ENCODE measurements at regions not wholly inside any gene's neighbourhood (a gene's known extent, or its start where the extent isn't known, plus 50 kb on each side); places are given as distances from the start of the nearest gene placed in this dataset.

DNA sequence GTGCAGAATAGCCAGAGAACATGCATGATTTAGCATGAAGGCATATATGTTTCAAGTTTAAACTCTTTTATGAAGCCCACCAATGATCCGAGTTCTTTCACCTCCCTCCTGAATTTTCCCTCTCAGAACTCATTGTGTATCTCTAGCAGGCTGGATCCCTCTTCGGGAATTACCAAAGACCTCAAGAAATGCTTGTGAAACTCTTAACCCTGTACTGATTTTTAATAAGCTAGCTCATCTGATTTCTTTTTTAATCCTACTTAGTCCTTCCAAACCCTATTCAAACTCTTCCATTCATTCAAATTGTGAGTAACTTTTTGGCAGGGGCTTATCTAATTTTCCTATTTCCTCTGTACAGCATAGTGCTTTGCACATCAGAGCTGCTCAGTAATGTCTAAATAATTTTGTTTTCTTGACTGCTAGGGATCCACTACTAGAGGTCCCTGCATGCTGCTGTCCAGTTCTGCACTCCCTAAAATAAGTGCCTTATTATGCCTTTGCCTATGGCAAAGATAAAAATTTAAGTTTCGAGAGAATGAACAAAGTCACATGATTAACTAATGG lies 723.8 kb downstream of the CDH11 start:
- Histone ChIP-seq H3K79me2 (ENCODE audit: insufficient read depth, low read length) (no peaks in the 10 kb centered on the region), H3K4ac (ENCODE audit: low read depth, low read length) (no peak overlapping the region), H2BK20ac (ENCODE audit: low read depth, low read length, poor library complexity, severe bottlenecking) (no peak overlapping the region), H2BK12ac (ENCODE audit: insufficient read length, low read depth, low read length) (no peak overlapping the region), H3K14ac (ENCODE audit: insufficient read depth, low read length) (no peak overlapping the region), H2AK5ac (ENCODE audit: insufficient read length, low read length) (no peak overlapping the region), H3K9me3 (ENCODE audit: control insufficient read depth, low read depth, low read length) (no peaks in the 10 kb centered on the region), H4K8ac (replicated peaks; ENCODE audit: insufficient read length, low read depth, low read length) (no peak overlapping the region), H3K27ac (ENCODE audit: insufficient read length, low read depth, low read length) (no peak overlapping the region), H3K56ac (ENCODE audit: insufficient read length, low read depth, low read length) (no peak overlapping the region), H2BK15ac (ENCODE audit: low read depth, low read length) (no peak overlapping the region), H4K5ac (ENCODE audit: insufficient read length, low read depth, low read length) (no peak overlapping the region), H3K23me2 (ENCODE audit: insufficient read length, low read depth, low read length, poor library complexity, severe bottlenecking) (no peaks in the 10 kb centered on the region), H3T11ph (ENCODE audit: low read length) (no peak overlapping the region), H2AFZ (ENCODE audit: low read length) (no peak overlapping the region), H3K27me3 (ENCODE audit: insufficient read depth, low read length) (no peaks in the 10 kb centered on the region), H3K4me1 (ENCODE audit: insufficient read depth, low read length) (no peaks in the 10 kb centered on the region), H4K91ac (ENCODE audit: insufficient read length, low read depth, low read length) (no peak overlapping the region), H2BK120ac (ENCODE audit: low read depth, low read length, poor library complexity, severe bottlenecking) (no peak overlapping the region), H3K79me1 (ENCODE audit: insufficient read depth, low read depth, low read length, poor library complexity, severe bottlenecking) (no peaks in the 10 kb centered on the region), H3K9ac (ENCODE audit: extremely low read depth, insufficient read length, low read length) (no peak overlapping the region), H3K4me2 (ENCODE audit: insufficient read depth, insufficient read length, low read length) (no peak overlapping the region), H3K18ac (ENCODE audit: insufficient read length, low read depth, low read length) (no peak overlapping the region), H4K20me1 (ENCODE audit: control insufficient read depth, insufficient read depth, insufficient read length) (no peaks in the 10 kb centered on the region), H2BK5ac (ENCODE audit: insufficient read length, low read length) (no peak overlapping the region), H3K23ac (ENCODE audit: insufficient read length, low read depth, low read length) (no peak overlapping the region)
- DNase-seq, result no peak
- Mint-ChIP-seq H3K4me1 (no peaks in the 10 kb centered on the region), H3K27me3 (ENCODE audit: low read depth) (no peaks in the 10 kb centered on the region), H3K4me3 (no peak overlapping the region), H3K9me3 (peaks cover 0 to 4% of the 10 kb centered on the region in 2 experiments; a peak in 1 of 5 replicates), H3K36me3 (ENCODE audit: insufficient read depth in 1 of 3, low read depth in 3 of 3) (no peaks in the 10 kb centered on the region; a peak in 1 of 7 replicates), H3K27ac (no peak overlapping the region)
- TF ChIP-seq, protein P1, sequence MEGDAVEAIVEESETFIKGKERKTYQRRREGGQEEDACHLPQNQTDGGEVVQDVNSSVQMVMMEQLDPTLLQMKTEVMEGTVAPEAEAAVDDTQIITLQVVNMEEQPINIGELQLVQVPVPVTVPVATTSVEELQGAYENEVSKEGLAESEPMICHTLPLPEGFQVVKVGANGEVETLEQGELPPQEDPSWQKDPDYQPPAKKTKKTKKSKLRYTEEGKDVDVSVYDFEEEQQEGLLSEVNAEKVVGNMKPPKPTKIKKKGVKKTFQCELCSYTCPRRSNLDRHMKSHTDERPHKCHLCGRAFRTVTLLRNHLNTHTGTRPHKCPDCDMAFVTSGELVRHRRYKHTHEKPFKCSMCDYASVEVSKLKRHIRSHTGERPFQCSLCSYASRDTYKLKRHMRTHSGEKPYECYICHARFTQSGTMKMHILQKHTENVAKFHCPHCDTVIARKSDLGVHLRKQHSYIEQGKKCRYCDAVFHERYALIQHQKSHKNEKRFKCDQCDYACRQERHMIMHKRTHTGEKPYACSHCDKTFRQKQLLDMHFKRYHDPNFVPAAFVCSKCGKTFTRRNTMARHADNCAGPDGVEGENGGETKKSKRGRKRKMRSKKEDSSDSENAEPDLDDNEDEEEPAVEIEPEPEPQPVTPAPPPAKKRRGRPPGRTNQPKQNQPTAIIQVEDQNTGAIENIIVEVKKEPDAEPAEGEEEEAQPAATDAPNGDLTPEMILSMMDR (conservative IDR thresholded peaks at IDR 0.05), result no peak
- WGBS (ENCODE audit: extremely low coverage, insufficient read length, low lambda C conversion rate), result no CpG with 5 or more reads among the region's 3 CpGs

All from H9 (cell line).